SK-N-MC (cell line): ENCODE measurements at regions not wholly inside any gene's neighbourhood (a gene's known extent, or its start where the extent isn't known, plus 50 kb on each side); places are given as distances from the start of the nearest gene placed in this dataset.
A peak's percentile ranks its signal among the peaks of the same experiment; 100 is the strongest.

ENCODE experiments used
- DNase-seq: peaks from one replicate; pipeline ENCODE4 v3.0.0-alpha.2; 2011; ENCODE audit warnings: low read depth, low spot score
- H3K27ac ChIP-seq: fragments of 200-600 bp; sonication (generic); 2 replicates; pipeline ENCODE4 v1.5.1; 2016; ENCODE audit warnings: mixed run types
- H3K36me3 ChIP-seq: fragments of 200-600 bp; sonication (generic); 2 replicates; pipeline ENCODE4 v1.6.1; 2017; ENCODE audit warnings: antibody characterized with exemption, low read length, mixed read lengths; ENCODE audit not compliant: insufficient read depth
- H3K4me3 ChIP-seq: fragments of 200-600 bp; sonication (generic); 2 replicates; pipeline ENCODE4 v1.5.1; 2016
- H3K9ac ChIP-seq: fragments of 200-600 bp; sonication (generic); 2 replicates; pipeline ENCODE4 v1.8.0; 2017; ENCODE audit warnings: mixed run types, mixed read lengths; ENCODE audit not compliant: insufficient read length
- H3K9me3 ChIP-seq: fragments of 200-600 bp; sonication (generic); 2 replicates; pipeline ENCODE4 v1.6.1; 2017; ENCODE audit warnings: low read depth, mild to moderate bottlenecking, antibody characterized with exemption, low read length, moderate library complexity, mixed read lengths
- EZH2 ChIP-seq: fragments of 200-600 bp; sonication (generic); IDR thresholded peaks from one replicate; pipeline ENCODE4 v1.6.1; 2017; ENCODE audit warnings: antibody characterized with exemption
- FOXP2 ChIP-seq: optimal IDR thresholded peaks from 2 replicates; pipeline ENCODE3; 2011; ENCODE audit warnings: mild to moderate bottlenecking, moderate library complexity; ENCODE audit not compliant: insufficient read depth; ENCODE audit errors: extremely low read length, control extremely low read depth
- POLR2AphosphoS5 ChIP-seq: IDR thresholded peaks from 2 replicates; pipeline ENCODE4 v1.6.1; 2012; ENCODE audit warnings: mild to moderate bottlenecking, low read depth, low read length, borderline replicate concordance

- Histone ChIP-seq H3K9ac (no peak overlapping the region), H3K36me3 (no peaks in the 10 kb centered on the region), H3K9me3 (no peaks in the 10 kb centered on the region), H3K27ac (no peak overlapping the region), H3K4me3 (no peak overlapping the region)
- no peak for DNase-seq
- TF ChIP-seq FOXP2, result no peak
- no peak for TF ChIP-seq EZH2
- TF ChIP-seq POLR2AphosphoS5, result no peak
These were observed 863.1 kb downstream of the RNF144A start for GRCh38 chr2:7780321-7780720.

GRCh38 chr2:7785700-7786099 is 868.5 kb downstream of the RNF144A start:
- no peak overlapping the region for H3K27ac ChIP-seq
- H3K4me3 ChIP-seq, result no peak overlapping the region
- no peak for DNase-seq

DNA sequence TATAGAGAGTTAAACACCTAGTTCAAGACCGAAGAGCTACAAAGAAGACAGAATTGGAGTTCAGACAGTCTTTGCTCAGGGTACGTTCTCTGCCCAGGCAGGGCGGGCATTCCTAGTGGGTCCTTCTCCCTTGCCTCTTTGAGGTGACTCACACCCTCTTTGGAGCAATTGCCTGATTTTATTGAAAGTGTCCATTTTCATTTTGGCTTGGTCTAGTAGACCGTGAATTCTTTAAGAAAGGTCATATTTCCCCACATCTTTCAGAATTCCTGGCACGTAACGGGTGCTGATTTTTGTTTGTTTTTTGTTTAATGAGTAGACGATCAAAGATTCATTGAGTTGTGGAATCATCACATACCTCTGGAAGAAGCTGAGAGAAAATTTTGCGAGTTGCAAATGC is 871.5 kb downstream of the RNF144A start:
- Histone ChIP-seq H3K4me3 (no peak overlapping the region), H3K36me3 (no peaks in the 10 kb centered on the region), H3K9me3 (no peaks in the 10 kb centered on the region), H3K9ac (no peak overlapping the region), H3K27ac (no peak overlapping the region)
- TF ChIP-seq FOXP2 (no peak), POLR2AphosphoS5 (no peak), EZH2 (no peak)
- no peak for DNase-seq

More at GRCh38 chr2:7785700-7786099, 868.5 kb downstream of the RNF144A start:
- TF ChIP-seq EZH2, result no peak
- no peak for TF ChIP-seq POLR2AphosphoS5
- TF ChIP-seq FOXP2, result no peak
- H3K36me3 ChIP-seq, result no peaks in the 10 kb centered on the region
- H3K9ac ChIP-seq, result no peak overlapping the region
- H3K9me3 ChIP-seq, result no peaks in the 10 kb centered on the region

GRCh38 chr2:7792031-7792651 is 874.9 kb downstream of the RNF144A start:
- no peak overlapping the region for H3K4me3 ChIP-seq
- H3K9ac ChIP-seq, result no peak overlapping the region
- H3K27ac ChIP-seq, result no peak overlapping the region
- H3K36me3 ChIP-seq, result no peaks in the 10 kb centered on the region
- DNase-seq, result no peak
- TF ChIP-seq FOXP2, result no peak
- TF ChIP-seq EZH2, result no peak
- H3K9me3 ChIP-seq, result no peaks in the 10 kb centered on the region

DNA sequence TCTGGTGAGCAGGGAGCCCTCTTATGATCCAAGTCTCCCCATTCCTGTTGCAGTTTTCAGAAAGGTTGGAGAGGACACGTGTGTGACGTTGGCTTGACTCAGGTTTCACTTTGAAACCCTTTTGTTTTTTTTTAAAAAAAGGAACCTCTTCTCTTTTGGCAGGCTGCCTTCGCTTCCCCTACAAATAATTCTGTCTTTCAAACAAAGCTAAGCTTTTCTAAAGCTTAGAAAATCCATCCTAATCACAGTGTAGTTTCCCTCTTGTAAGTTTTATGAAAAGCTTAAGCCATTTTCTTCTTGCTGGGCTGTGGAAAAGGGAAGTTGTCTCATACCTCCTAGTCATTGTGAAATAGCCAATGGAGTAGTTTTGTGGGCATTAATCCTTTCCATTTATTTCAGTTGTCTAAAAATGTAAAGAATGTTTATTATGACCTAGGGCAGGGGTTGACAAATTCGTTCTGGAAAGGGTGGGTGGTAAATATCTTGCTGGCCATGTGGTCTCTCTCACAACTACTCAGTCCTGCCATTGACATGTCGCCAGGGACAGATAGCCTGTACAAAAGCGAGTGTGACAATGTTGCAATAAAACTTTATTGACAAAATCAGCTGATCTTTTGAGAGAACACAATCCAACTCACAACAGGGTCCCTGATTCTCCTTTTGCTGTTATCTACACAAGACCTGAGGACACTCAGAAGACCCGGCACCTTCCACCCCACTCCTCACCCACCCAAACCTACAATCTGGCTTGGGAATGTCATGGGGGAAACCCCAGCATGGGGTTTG is 878.8 kb downstream of the RNF144A start:
- H3K36me3 ChIP-seq, result no peaks in the 10 kb centered on the region
- H3K27ac ChIP-seq, result peak overlapping the region; percentile 48; the same call in 1 of the 2 replicates
- no peaks in the 10 kb centered on the region; the same call in 1 of the 2 replicates for H3K9me3 ChIP-seq
- H3K4me3 ChIP-seq, result no peak overlapping the region
- no peak for DNase-seq
- H3K9ac ChIP-seq, result no peak overlapping the region
- TF ChIP-seq POLR2AphosphoS5 (no peak), EZH2 (no peak), FOXP2 (no peak)

GRCh38 chr2:7800031-7800430 is 881.8 kb upstream of the ID2 start:
- no peak for DNase-seq
- TF ChIP-seq POLR2AphosphoS5, result no peak
- TF ChIP-seq EZH2, result no peak
- no peak for TF ChIP-seq FOXP2
- Histone ChIP-seq H3K9ac (no peak overlapping the region), H3K36me3 (no peaks in the 10 kb centered on the region), H3K4me3 (no peak overlapping the region), H3K27ac (no peak overlapping the region), H3K9me3 (no peaks in the 10 kb centered on the region; the same call in 1 of the 2 replicates)

DNA sequence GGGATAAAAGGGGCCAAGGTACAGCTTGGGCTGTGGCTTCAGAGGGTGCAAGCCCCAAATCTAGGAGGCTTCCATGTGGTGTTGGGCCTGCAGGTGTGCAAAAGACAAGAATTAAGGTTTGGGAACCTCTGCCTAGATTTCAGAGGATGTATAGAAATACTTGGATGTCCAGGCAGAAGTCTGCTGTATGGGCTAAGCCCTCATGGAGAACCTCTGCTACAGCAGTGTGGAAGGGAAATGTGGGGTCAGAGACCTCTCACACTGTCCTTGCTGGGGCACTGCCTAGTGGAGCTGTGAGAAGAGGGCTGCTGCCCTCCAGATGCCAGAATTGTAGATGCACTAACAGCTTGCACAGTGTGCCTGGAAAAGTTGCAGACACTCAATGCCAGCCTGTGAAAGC is 880.6 kb upstream of the ID2 start:
- no peak for TF ChIP-seq EZH2
- no peak for TF ChIP-seq FOXP2
- no peak for TF ChIP-seq POLR2AphosphoS5
- Histone ChIP-seq H3K9me3 (no peaks in the 10 kb centered on the region; the same call in 1 of the 2 replicates), H3K9ac (no peak overlapping the region), H3K4me3 (no peak overlapping the region), H3K27ac (no peak overlapping the region), H3K36me3 (no peaks in the 10 kb centered on the region)
- no peak for DNase-seq

GRCh38 chr2:7803515-7803914 is 878.3 kb upstream of the ID2 start:
- DNase-seq, result no peak
- Histone ChIP-seq H3K36me3 (no peaks in the 10 kb centered on the region), H3K9me3 (no peaks in the 10 kb centered on the region; the same call in 1 of the 2 replicates), H3K27ac (no peak overlapping the region), H3K9ac (no peak overlapping the region), H3K4me3 (no peak overlapping the region)
- TF ChIP-seq POLR2AphosphoS5 (no peak), EZH2 (no peak), FOXP2 (no peak)

DNA sequence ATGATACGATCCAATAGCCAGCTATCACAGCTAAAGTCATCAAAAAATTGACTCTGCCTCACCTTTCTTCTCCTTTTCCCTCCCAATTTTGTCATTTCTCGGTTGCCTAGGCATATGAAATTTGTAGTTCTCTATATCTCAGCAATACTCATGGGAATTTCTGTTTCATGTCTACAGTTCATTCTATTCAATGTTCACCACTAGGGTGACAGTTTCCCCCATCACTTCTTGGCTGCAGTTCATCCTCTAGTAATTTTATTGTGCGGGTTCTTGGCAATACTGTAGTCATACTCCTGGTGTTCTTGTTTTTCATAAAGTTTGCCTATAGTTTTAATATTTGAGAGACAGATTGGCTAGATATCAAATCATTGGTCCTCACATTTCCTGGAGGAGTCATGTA is 872.2 kb upstream of the ID2 start:
- no peak overlapping the region for H3K27ac ChIP-seq
- TF ChIP-seq EZH2 (no peak), POLR2AphosphoS5 (no peak), FOXP2 (no peak)
- H3K9me3 ChIP-seq, result no peaks in the 10 kb centered on the region
- H3K9ac ChIP-seq, result no peak overlapping the region
- no peaks in the 10 kb centered on the region for H3K36me3 ChIP-seq
- no peak for DNase-seq
- H3K4me3 ChIP-seq, result no peak overlapping the region

DNA sequence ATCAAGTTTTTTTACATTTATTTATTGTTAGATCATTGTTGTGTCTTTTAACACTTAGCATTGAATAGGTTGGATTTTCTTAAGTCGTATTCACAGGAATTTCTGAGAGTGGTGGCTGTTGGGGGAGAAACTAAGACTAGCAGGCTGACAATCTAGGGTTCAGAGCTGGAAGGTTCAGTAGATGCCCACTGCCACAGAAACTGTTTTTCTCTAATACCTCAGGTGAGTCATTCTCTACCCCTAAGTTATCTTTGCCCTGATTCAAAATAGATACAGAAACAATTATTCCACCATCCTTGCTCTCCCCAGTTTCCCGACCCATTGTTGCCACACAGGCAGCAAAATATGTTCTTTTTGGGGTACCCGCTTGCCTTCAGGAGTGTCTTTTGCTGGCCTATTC is 870.8 kb upstream of the ID2 start:
- DNase-seq, result no peak
- Histone ChIP-seq H3K36me3 (no peaks in the 10 kb centered on the region), H3K27ac (no peak overlapping the region), H3K9me3 (no peaks in the 10 kb centered on the region), H3K4me3 (no peak overlapping the region), H3K9ac (no peak overlapping the region)
- no peak for TF ChIP-seq EZH2
- TF ChIP-seq POLR2AphosphoS5, result no peak
- TF ChIP-seq FOXP2, result no peak
